Liver (tissue), 8 donors: ENCODE measurements at regions not wholly inside any gene's neighbourhood (a gene's known extent, or its start where the extent isn't known, plus 50 kb on each side); places are given as distances from the start of the nearest gene placed in this dataset.

Experiments used
- DNase-seq: peaks from one replicate; pipeline ENCODE4 v3.0.0-alpha.2; 2017; ENCODE audit warnings: low spot score
- H3K27ac ChIP-seq, 2 donors: one replicate each; pipeline ENCODE4 v1.7.0; 2013; ENCODE audit warnings: inconsistent platforms in 2 of 2, low read length in 2 of 2, control low read depth in 1 of 2, low read depth in 1 of 2, mild to moderate bottlenecking in 1 of 2
- H3K27me3 ChIP-seq, 4 donors: one replicate each; pipeline versions ENCODE4 v1.6.1 to v1.7.0; 2013; ENCODE audit warnings: low read length in 3 of 4, inconsistent platforms in 1 of 4, mild to moderate bottlenecking in 1 of 4, moderate library complexity in 1 of 4; ENCODE audit not compliant: control insufficient read depth in 4 of 4, insufficient read depth in 4 of 4
- H3K36me3 ChIP-seq, 4 donors: one replicate each; pipeline versions ENCODE4 v1.6.1 to v1.7.0; 2013; ENCODE audit warnings: low read length in 3 of 4, mild to moderate bottlenecking in 3 of 4, low read depth in 1 of 4, moderate library complexity in 1 of 4; ENCODE audit not compliant: control insufficient read depth in 4 of 4, insufficient read depth in 3 of 4
- H3K4me1 ChIP-seq, 4 donors: one replicate each; pipeline versions ENCODE4 v1.6.1 to v1.7.0; 2013; ENCODE audit warnings: low read length in 3 of 4, mild to moderate bottlenecking in 3 of 4, moderate library complexity in 1 of 4; ENCODE audit not compliant: control insufficient read depth in 4 of 4, insufficient read depth in 4 of 4
- H3K4me3 ChIP-seq, 3 donors: one replicate each; pipeline versions ENCODE4 v1.6.1 to v1.7.0; 2013; ENCODE audit warnings: low read length in 3 of 3, control low read depth in 1 of 3, low read depth in 1 of 3, mild to moderate bottlenecking in 1 of 3
- H3K9ac ChIP-seq, 2 donors: one replicate each; pipeline ENCODE4 v1.7.0; 2013; ENCODE audit warnings: low read length in 2 of 2, mild to moderate bottlenecking in 2 of 2, moderate library complexity in 2 of 2, control low read depth in 1 of 2, low read depth in 1 of 2
- H3K9me3 ChIP-seq, 4 donors: one replicate each; pipeline versions ENCODE4 v1.6.1 to v1.7.0; 2013; ENCODE audit warnings: low read length in 3 of 4; ENCODE audit not compliant: control insufficient read depth in 4 of 4
- EGR1 ChIP-seq, 2 donors: IDR thresholded peaks; 2 replicates each; pipeline ENCODE4 v1.6.1; 2016 to 2018; ENCODE audit warnings: antibody characterized with exemption in 2 of 2, low read depth in 2 of 2
- FOXA1 ChIP-seq: IDR thresholded peaks from 2 replicates; pipeline ENCODE4 v1.6.1; 2016; ENCODE audit warnings: antibody characterized with exemption
- FOXA2 ChIP-seq: IDR thresholded peaks from 2 replicates; pipeline ENCODE4 v1.6.1; 2016; ENCODE audit warnings: antibody characterized with exemption
- GABPA ChIP-seq, 2 donors: IDR thresholded peaks in 1 of 2; conservative IDR thresholded peaks in 1 of 2; 2 replicates each; pipeline ENCODE4 v1.6.1; 2016; ENCODE audit warnings: antibody characterized with exemption in 2 of 2, mild to moderate bottlenecking in 1 of 2, moderate library complexity in 1 of 2
- HNF4A ChIP-seq, 2 donors: conservative IDR thresholded peaks; 2 replicates each; pipeline ENCODE4 v1.6.1; 2016; ENCODE audit warnings: antibody characterized with exemption in 2 of 2, mild to moderate bottlenecking in 2 of 2
- HNF4G ChIP-seq: IDR thresholded peaks from 2 replicates; pipeline ENCODE4 v1.6.1; 2016; ENCODE audit warnings: antibody characterized with exemption
- JUND ChIP-seq, 2 donors: IDR thresholded peaks; 2 replicates each; pipeline ENCODE4 v1.6.1; 2016; ENCODE audit warnings: antibody characterized with exemption in 2 of 2
- NR2F2 ChIP-seq: IDR thresholded peaks from 2 replicates; pipeline ENCODE4 v1.6.1; 2016; ENCODE audit warnings: antibody characterized with exemption
- RAD21 ChIP-seq, 2 donors: IDR thresholded peaks; 2 replicates each; pipeline ENCODE4 v1.6.1; 2016; ENCODE audit warnings: antibody characterized with exemption in 2 of 2, mild to moderate bottlenecking in 2 of 2
- RXRA ChIP-seq, 2 donors: IDR thresholded peaks; 2 replicates each; pipeline ENCODE4 v1.6.1; 2017 to 2018; ENCODE audit warnings: antibody characterized with exemption in 2 of 2, mild to moderate bottlenecking in 1 of 2
- SP1 ChIP-seq: IDR thresholded peaks from 2 replicates; pipeline ENCODE4 v1.6.1; 2018; ENCODE audit warnings: antibody characterized with exemption, mild to moderate bottlenecking
- TAF1 ChIP-seq: conservative IDR thresholded peaks from 2 replicates; pipeline ENCODE4 v1.6.1; 2016; ENCODE audit warnings: antibody characterized with exemption, mild to moderate bottlenecking
- YY1 ChIP-seq: IDR thresholded peaks from 2 replicates; pipeline ENCODE4 v1.6.1; 2016; ENCODE audit warnings: antibody characterized with exemption, mild to moderate bottlenecking
- WGBS: extraction: QIAGEN DNeasy Blood & Tissue Kit; methylation state at CpG from one replicate; pipeline ENCODE4 v1.1.7; 2013; 5-methylcytosine and 5-hydroxymethylcytosine counted together
- TF ChIP-seq, protein P1 (sequence below): IDR thresholded peaks from 2 replicates; pipeline ENCODE4 v1.6.1; 2016; ENCODE audit warnings: antibody characterized with exemption, mild to moderate bottlenecking
- TF ChIP-seq, protein P2 (sequence below): IDR thresholded peaks from 2 replicates; pipeline ENCODE4 v1.6.1; 2016; ENCODE audit warnings: antibody characterized with exemption
- TF ChIP-seq, protein P3 (sequence below): fragments of 150-350 bp; IDR thresholded peaks from 2 replicates; pipeline ENCODE4 v1.5.1; 2017; ENCODE audit warnings: improper control_type of control experiment, low read depth, low read length; ENCODE audit not compliant: missing input control
- TF ChIP-seq, protein P4 (sequence below): IDR thresholded peaks from 2 replicates; pipeline ENCODE4 v1.6.1; 2016; ENCODE audit warnings: antibody characterized with exemption
- TF ChIP-seq, protein P5 (sequence below): IDR thresholded peaks from 2 replicates; pipeline ENCODE4 v1.6.1; 2016; ENCODE audit warnings: antibody characterized with exemption
- donor health status: healthy.
- donor health status: healthy.
- donor health status: healthy.
- donor health status: healthy.
- donor health status: healthy.

DNA sequence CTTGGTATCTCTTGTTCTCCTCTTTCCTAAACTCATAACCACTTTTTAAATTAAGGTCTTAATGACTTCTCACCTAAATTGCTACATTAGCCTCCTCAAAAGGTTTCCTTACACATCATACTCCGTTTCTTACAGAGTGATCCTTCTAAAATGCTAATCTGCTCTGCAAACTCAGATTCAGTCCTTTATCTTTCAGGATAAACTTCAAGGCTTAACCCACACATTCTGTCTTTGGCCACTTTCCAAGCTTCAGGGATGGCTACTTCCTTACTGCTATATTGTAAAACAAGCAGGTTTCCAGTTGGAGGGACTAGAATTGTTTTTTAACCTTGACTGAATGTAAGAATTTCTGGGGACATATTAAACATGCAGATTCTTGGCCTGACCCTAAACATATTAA is 105.5 kb upstream of the CHD1 start:
- Histone ChIP-seq H3K4me3 (no peak overlapping the region), H3K27ac (no peak overlapping the region), H3K27me3 (no peaks in the 10 kb centered on the region), H3K4me1 (peaks cover 0 to 17% (median 7%) of the 10 kb centered on the region in 4 donors), H3K9ac (no peak overlapping the region), H3K9me3 (no peaks in the 10 kb centered on the region), H3K36me3 (no peaks in the 10 kb centered on the region)
- no peak for DNase-seq
- TF ChIP-seq RAD21 (IDR thresholded peaks at IDR 0.05), result no peak
- TF ChIP-seq HNF4A (conservative IDR thresholded peaks at IDR 0.05), result no peak
- no peak for TF ChIP-seq RXRA (IDR thresholded peaks at IDR 0.05)
- TF ChIP-seq, protein P1, sequence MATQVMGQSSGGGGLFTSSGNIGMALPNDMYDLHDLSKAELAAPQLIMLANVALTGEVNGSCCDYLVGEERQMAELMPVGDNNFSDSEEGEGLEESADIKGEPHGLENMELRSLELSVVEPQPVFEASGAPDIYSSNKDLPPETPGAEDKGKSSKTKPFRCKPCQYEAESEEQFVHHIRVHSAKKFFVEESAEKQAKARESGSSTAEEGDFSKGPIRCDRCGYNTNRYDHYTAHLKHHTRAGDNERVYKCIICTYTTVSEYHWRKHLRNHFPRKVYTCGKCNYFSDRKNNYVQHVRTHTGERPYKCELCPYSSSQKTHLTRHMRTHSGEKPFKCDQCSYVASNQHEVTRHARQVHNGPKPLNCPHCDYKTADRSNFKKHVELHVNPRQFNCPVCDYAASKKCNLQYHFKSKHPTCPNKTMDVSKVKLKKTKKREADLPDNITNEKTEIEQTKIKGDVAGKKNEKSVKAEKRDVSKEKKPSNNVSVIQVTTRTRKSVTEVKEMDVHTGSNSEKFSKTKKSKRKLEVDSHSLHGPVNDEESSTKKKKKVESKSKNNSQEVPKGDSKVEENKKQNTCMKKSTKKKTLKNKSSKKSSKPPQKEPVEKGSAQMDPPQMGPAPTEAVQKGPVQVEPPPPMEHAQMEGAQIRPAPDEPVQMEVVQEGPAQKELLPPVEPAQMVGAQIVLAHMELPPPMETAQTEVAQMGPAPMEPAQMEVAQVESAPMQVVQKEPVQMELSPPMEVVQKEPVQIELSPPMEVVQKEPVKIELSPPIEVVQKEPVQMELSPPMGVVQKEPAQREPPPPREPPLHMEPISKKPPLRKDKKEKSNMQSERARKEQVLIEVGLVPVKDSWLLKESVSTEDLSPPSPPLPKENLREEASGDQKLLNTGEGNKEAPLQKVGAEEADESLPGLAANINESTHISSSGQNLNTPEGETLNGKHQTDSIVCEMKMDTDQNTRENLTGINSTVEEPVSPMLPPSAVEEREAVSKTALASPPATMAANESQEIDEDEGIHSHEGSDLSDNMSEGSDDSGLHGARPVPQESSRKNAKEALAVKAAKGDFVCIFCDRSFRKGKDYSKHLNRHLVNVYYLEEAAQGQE, result no peak
- TF ChIP-seq, protein P2, sequence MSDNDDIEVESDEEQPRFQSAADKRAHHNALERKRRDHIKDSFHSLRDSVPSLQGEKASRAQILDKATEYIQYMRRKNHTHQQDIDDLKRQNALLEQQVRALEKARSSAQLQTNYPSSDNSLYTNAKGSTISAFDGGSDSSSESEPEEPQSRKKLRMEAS, result no peak
- TF ChIP-seq, protein P3, sequence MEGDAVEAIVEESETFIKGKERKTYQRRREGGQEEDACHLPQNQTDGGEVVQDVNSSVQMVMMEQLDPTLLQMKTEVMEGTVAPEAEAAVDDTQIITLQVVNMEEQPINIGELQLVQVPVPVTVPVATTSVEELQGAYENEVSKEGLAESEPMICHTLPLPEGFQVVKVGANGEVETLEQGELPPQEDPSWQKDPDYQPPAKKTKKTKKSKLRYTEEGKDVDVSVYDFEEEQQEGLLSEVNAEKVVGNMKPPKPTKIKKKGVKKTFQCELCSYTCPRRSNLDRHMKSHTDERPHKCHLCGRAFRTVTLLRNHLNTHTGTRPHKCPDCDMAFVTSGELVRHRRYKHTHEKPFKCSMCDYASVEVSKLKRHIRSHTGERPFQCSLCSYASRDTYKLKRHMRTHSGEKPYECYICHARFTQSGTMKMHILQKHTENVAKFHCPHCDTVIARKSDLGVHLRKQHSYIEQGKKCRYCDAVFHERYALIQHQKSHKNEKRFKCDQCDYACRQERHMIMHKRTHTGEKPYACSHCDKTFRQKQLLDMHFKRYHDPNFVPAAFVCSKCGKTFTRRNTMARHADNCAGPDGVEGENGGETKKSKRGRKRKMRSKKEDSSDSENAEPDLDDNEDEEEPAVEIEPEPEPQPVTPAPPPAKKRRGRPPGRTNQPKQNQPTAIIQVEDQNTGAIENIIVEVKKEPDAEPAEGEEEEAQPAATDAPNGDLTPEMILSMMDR, result no peak
- TF ChIP-seq FOXA2, result no peak
- TF ChIP-seq, protein P4, sequence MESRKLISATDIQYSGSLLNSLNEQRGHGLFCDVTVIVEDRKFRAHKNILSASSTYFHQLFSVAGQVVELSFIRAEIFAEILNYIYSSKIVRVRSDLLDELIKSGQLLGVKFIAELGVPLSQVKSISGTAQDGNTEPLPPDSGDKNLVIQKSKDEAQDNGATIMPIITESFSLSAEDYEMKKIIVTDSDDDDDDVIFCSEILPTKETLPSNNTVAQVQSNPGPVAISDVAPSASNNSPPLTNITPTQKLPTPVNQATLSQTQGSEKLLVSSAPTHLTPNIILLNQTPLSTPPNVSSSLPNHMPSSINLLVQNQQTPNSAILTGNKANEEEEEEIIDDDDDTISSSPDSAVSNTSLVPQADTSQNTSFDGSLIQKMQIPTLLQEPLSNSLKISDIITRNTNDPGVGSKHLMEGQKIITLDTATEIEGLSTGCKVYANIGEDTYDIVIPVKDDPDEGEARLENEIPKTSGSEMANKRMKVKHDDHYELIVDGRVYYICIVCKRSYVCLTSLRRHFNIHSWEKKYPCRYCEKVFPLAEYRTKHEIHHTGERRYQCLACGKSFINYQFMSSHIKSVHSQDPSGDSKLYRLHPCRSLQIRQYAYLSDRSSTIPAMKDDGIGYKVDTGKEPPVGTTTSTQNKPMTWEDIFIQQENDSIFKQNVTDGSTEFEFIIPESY, result no peak
- no peak for TF ChIP-seq JUND (IDR thresholded peaks at IDR 0.05)
- TF ChIP-seq NR2F2, result no peak
- TF ChIP-seq GABPA (IDR thresholded peaks at IDR 0.05 in 1 of 2, conservative IDR thresholded peaks at IDR 0.05 in 1 of 2), result no peak
- no peak for TF ChIP-seq SP1
- TF ChIP-seq, protein P5, sequence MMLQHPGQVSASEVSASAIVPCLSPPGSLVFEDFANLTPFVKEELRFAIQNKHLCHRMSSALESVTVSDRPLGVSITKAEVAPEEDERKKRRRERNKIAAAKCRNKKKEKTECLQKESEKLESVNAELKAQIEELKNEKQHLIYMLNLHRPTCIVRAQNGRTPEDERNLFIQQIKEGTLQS, result no peak
- no peak for TF ChIP-seq EGR1 (IDR thresholded peaks at IDR 0.05; ENCODE audit: low read depth in 2 of 2)
- TF ChIP-seq HNF4G, result no peak
- TF ChIP-seq YY1, result no peak
- TF ChIP-seq FOXA1, result no peak
- TF ChIP-seq TAF1, result no peak
- WGBS, result 67% methylated on average over 1 of the region's 1 CpG
